ENCODE measurements at regions not wholly inside any gene's neighbourhood (a gene's known extent, or its start where the extent isn't known, plus 50 kb on each side); places are given as distances from the start of the nearest gene placed in this dataset.
A peak's percentile ranks its signal among the peaks of the same experiment; 100 is the strongest.

DNA sequence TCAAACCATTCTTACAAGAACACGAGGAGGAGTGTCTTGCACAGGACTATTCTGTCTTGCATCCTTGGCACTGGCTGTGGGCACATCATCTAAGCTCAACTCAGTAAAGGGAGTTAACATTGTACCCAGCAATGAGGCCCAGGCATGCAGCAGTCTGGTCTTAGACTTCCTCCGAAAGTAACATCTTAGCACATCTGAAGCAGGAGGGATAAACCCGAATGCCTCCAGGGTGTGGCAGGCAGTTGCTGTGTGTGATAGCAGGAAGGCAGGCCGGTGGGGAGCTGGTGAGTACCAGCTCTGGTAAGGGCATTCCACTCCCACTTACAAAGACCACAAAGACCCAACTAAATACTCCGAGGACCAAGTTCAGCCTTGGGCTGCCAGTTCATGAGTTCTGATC, 206.3 kb downstream of the TSN start:
- H3K4me1 Mint-ChIP-seq (ENCODE audit: low read depth): peaks cover 20% of the 10 kb centered on the region
- no peak overlapping the region for H3K4me3 Mint-ChIP-seq (ENCODE audit: unreplicated experiment)
- H3K27ac Mint-ChIP-seq (ENCODE audit: unreplicated experiment): no peak overlapping the region
- TF ChIP-seq, protein P1, sequence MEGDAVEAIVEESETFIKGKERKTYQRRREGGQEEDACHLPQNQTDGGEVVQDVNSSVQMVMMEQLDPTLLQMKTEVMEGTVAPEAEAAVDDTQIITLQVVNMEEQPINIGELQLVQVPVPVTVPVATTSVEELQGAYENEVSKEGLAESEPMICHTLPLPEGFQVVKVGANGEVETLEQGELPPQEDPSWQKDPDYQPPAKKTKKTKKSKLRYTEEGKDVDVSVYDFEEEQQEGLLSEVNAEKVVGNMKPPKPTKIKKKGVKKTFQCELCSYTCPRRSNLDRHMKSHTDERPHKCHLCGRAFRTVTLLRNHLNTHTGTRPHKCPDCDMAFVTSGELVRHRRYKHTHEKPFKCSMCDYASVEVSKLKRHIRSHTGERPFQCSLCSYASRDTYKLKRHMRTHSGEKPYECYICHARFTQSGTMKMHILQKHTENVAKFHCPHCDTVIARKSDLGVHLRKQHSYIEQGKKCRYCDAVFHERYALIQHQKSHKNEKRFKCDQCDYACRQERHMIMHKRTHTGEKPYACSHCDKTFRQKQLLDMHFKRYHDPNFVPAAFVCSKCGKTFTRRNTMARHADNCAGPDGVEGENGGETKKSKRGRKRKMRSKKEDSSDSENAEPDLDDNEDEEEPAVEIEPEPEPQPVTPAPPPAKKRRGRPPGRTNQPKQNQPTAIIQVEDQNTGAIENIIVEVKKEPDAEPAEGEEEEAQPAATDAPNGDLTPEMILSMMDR (IDR thresholded peaks at IDR 0.05): no peak
- no peak for DNase-seq (ENCODE audit: low spot score)
- H3K36me3 Mint-ChIP-seq (ENCODE audit: low read depth): no peaks in the 10 kb centered on the region
- H3K27me3 Mint-ChIP-seq (ENCODE audit: low read depth): peaks cover 3% of the 10 kb centered on the region
- no peaks in the 10 kb centered on the region for H3K9me3 Mint-ChIP-seq (ENCODE audit: low read depth)

DNA sequence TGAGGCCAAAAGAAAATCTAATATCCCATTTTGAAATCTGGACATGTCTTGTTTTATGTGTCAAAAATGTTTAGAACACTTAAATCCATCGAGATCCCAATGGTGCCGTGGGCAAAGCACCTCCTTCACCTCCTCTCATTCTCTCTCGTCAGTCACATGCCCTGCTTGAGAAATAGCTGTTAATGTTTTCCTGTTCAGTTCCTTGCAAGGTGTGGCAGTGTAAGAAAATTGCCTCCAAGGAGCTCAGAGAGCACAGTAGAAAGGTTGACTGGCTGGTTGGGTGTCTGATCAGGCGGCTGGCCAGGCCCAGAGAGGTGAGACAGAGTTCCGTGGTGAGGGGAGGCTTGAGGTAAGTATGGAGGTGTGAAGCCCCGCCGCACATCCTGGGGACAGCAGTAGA, 210.2 kb downstream of the TSN start:
- no peak for DNase-seq (ENCODE audit: low spot score)
- Mint-ChIP-seq H3K36me3 (ENCODE audit: low read depth) (no peaks in the 10 kb centered on the region), H3K4me1 (ENCODE audit: low read depth) (peaks cover 32% of the 10 kb centered on the region), H3K9me3 (ENCODE audit: low read depth) (no peaks in the 10 kb centered on the region), H3K4me3 (ENCODE audit: unreplicated experiment) (no peak overlapping the region), H3K27ac (ENCODE audit: unreplicated experiment) (no peak overlapping the region), H3K27me3 (ENCODE audit: low read depth) (peaks cover 6% of the 10 kb centered on the region)
- TF ChIP-seq, protein P1 (IDR thresholded peaks at IDR 0.05): no peak

DNA sequence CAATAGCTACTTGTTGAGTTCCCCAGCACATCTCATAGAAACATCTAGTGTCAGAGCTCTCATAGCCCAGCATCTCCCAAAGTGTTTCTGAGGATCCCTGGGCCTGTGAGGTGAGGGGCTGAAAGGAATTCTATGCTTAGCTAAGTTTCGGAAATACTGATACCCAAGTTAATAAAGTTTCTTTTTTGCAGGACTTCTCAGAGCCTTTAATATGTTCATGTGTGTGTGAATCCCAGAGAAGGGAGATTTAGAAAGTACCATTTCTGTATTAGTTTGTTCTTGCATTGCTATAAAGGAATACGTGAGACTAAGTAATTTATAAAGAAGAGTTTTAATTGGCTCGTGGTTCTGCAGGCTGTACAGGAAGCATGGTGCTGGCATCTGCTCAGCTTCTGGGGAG, 211.2 kb downstream of the TSN start:
- H3K9me3 Mint-ChIP-seq (ENCODE audit: low read depth): no peaks in the 10 kb centered on the region
- H3K4me3 Mint-ChIP-seq (ENCODE audit: unreplicated experiment): no peak overlapping the region
- TF ChIP-seq, protein P1 (IDR thresholded peaks at IDR 0.05): no peak
- peaks cover 6% of the 10 kb centered on the region for H3K27me3 Mint-ChIP-seq (ENCODE audit: low read depth)
- no peaks in the 10 kb centered on the region for H3K36me3 Mint-ChIP-seq (ENCODE audit: low read depth)
- DNase-seq (ENCODE audit: low spot score): no peak
- no peak overlapping the region for H3K27ac Mint-ChIP-seq (ENCODE audit: unreplicated experiment)
- peaks cover 24% of the 10 kb centered on the region for H3K4me1 Mint-ChIP-seq (ENCODE audit: low read depth)

- H3K36me3 Mint-ChIP-seq (ENCODE audit: low read depth): no peaks in the 10 kb centered on the region
- no peak for DNase-seq (ENCODE audit: low spot score)
- peak overlapping the region; percentile 3 for H3K4me3 Mint-ChIP-seq (ENCODE audit: unreplicated experiment)
- no peaks in the 10 kb centered on the region for H3K9me3 Mint-ChIP-seq (ENCODE audit: low read depth)
- H3K27ac Mint-ChIP-seq (ENCODE audit: unreplicated experiment): peak overlapping the region; percentile 73
- TF ChIP-seq, protein P1 (IDR thresholded peaks at IDR 0.05): no peak
- H3K27me3 Mint-ChIP-seq (ENCODE audit: low read depth): peaks cover 15% of the 10 kb centered on the region
- H3K4me1 Mint-ChIP-seq (ENCODE audit: low read depth): peaks cover 22% of the 10 kb centered on the region
Measured at GRCh38 chr2:121969166-121969565, 213.7 kb downstream of the TSN start.

- H3K9me3 Mint-ChIP-seq (ENCODE audit: low read depth): no peaks in the 10 kb centered on the region
- H3K27ac Mint-ChIP-seq (ENCODE audit: unreplicated experiment): peak overlapping the region; percentile 73
- H3K4me1 Mint-ChIP-seq (ENCODE audit: low read depth): peaks cover 31% of the 10 kb centered on the region
Measured at GRCh38 chr2:121969766-121970639, 214.6 kb downstream of the TSN start.

More at GRCh38 chr2:121969766-121970639, 214.6 kb downstream of the TSN start:
- Mint-ChIP-seq H3K36me3 (ENCODE audit: low read depth) (no peaks in the 10 kb centered on the region), H3K27me3 (ENCODE audit: low read depth) (peaks cover 15% of the 10 kb centered on the region), H3K4me3 (ENCODE audit: unreplicated experiment) (no peak overlapping the region)
- DNase-seq (ENCODE audit: low spot score): no peak
- TF ChIP-seq, protein P1 (IDR thresholded peaks at IDR 0.05): no peak

Measured in chondrocyte (in vitro differentiated cells).